K562 (cell line): ENCODE measurements at regions not wholly inside any gene's neighbourhood (a gene's known extent, or its start where the extent isn't known, plus 50 kb on each side); places are given as distances from the start of the nearest gene placed in this dataset.

ENCODE experiments used
- ATAC-seq: fragments of 200-7000 bp; cut with Tn5 transposase; 3 replicates; pipeline ENCODE4 v1.9.1; 2020; ENCODE audit warnings: moderate library complexity
- BruUV-seq: library from RNA; stranded (reverse); fragments of 400-500 nt; replicated peaks from 2 replicates; lab custom pipeline; 2021; lab: Mats Ljungman, UMichigan
- CTCF ChIA-PET: fragments of 300-600 bp; formaldehyde crosslinking; extraction: SDS; loops from one replicate; lab custom pipeline; 2021; ENCODE audit warnings: low intra/inter-chr PET ratio; lab: Yijun Ruan, JAX
- POLR2A ChIA-PET: fragments of 300-600, 350-650 bp; sonication (Branson Sonifier 250); formaldehyde crosslinking; extraction: SDS; loops from one replicate; lab custom pipeline; 2021; ENCODE audit warnings: antibody characterized with exemption, inconsistent platforms; lab: Yijun Ruan, JAX
- DNase-seq, 4 experiments: peaks; one replicate each; pipeline versions ENCODE4 v3.0.0 to v3.0.0-alpha.2; 2011 to 2018; ENCODE audit warnings: low spot score in 3 of 4, mixed read lengths in 3 of 4; ENCODE audit errors: extremely low read depth in 1 of 4
- FAIRE-seq: peaks from 2 replicates; lab custom pipeline; 2011; peaks lifted over from hg19 to GRCh38; lab: Jason Lieb, UNC
- H2AFZ ChIP-seq: 2 replicates; pipeline ENCODE4 v1.6.0; 2011; ENCODE audit warnings: low read depth, low read length, control low read depth, inconsistent platforms
- H3K27ac ChIP-seq: fragments of 200-600 bp; 3 replicates; pipeline ENCODE4 v1.8.0; 2011; ENCODE audit warnings: low read depth, mild to moderate bottlenecking, control low read depth, inconsistent platforms, low read length, moderate library complexity, mixed read lengths; ENCODE audit errors: extremely low read depth
- H3K27me3 ChIP-seq, 2 experiments: fragments of 300-600 bp in 1 of 2; 2 replicates in 1 of 2; 3 replicates in 1 of 2; pipeline versions ENCODE4 v1.6.0 to v1.8.0; 2011; ENCODE audit warnings: inconsistent platforms in 2 of 2, low read length in 2 of 2, mild to moderate bottlenecking in 1 of 2, mixed read lengths in 1 of 2, moderate library complexity in 1 of 2; ENCODE audit not compliant: control insufficient read depth in 2 of 2, insufficient read depth in 2 of 2
- H3K36me3 ChIP-seq: fragments of 300-600 bp; 3 replicates; pipeline ENCODE4 v1.8.0; 2011; ENCODE audit warnings: mild to moderate bottlenecking, low read length, inconsistent platforms; ENCODE audit not compliant: control insufficient read depth, insufficient read depth
- H3K4me1 ChIP-seq, 2 experiments: fragments of 200-600 bp in 1 of 2; replicated peaks in 1 of 2; 2 replicates in 1 of 2; 3 replicates in 1 of 2; pipeline versions ENCODE4 v1.5.1 to v1.8.0; 2011; ENCODE audit warnings: inconsistent platforms in 2 of 2, low read length in 2 of 2, mild to moderate bottlenecking in 1 of 2, mixed read lengths in 1 of 2, moderate library complexity in 1 of 2; ENCODE audit not compliant: control insufficient read depth in 2 of 2, insufficient read depth in 2 of 2
- H3K4me2 ChIP-seq: 2 replicates; pipeline ENCODE4 v1.6.1; 2011; ENCODE audit warnings: low read length, control low read depth, inconsistent platforms, mixed read lengths; ENCODE audit not compliant: insufficient read depth
- H3K4me3 ChIP-seq: fragments of 200-600 bp; sonication (generic), shearing (Covaris generic); 2 replicates; pipeline ENCODE4 v1.5.1; 2016; ENCODE audit warnings: control low read depth, inconsistent platforms
- H3K79me2 ChIP-seq: fragments of 200-600 bp; 3 replicates; pipeline ENCODE4 v1.8.0; 2011; ENCODE audit warnings: low read length, inconsistent platforms; ENCODE audit not compliant: control insufficient read depth, insufficient read depth
- H3K9ac ChIP-seq, 2 experiments: 2 replicates each; pipeline versions ENCODE4 v1.6.0 to v1.6.1; 2011; ENCODE audit warnings: low read depth in 2 of 2, low read length in 2 of 2, control low read depth in 1 of 2, inconsistent platforms in 1 of 2, mild to moderate bottlenecking in 1 of 2, mixed read lengths in 1 of 2; ENCODE audit not compliant: insufficient read depth in 1 of 2
- H3K9me1 ChIP-seq: one replicate; pipeline ENCODE4 v1.6.0; 2011; ENCODE audit warnings: inconsistent platforms, mild to moderate bottlenecking, low read length, moderate library complexity; ENCODE audit not compliant: control insufficient read depth, insufficient read depth
- H3K9me3 ChIP-seq: replicated peaks from 2 replicates; pipeline ENCODE4 v1.5.1; 2011; ENCODE audit warnings: low read depth, low read length, inconsistent platforms; ENCODE audit not compliant: control insufficient read depth, insufficient read depth
- H4K20me1 ChIP-seq: replicated peaks from 2 replicates; pipeline ENCODE4 v1.6.1; 2011; ENCODE audit warnings: low read length, inconsistent platforms, mixed read lengths; ENCODE audit not compliant: control insufficient read depth, insufficient read depth
- ARID2 ChIP-seq: fragments of 450-650 bp; IDR thresholded peaks from 2 replicates; pipeline ENCODE4 v1.6.1; 2017; ENCODE audit warnings: antibody characterized with exemption, mild to moderate bottlenecking
- BRD9 ChIP-seq: fragments of 450-650 bp; IDR thresholded peaks from 2 replicates; pipeline ENCODE4 v1.6.1; 2018; ENCODE audit warnings: low read depth; ENCODE audit not compliant: partially characterized antibody
- CHCHD3 ChIP-seq: fragments of 250-450 bp; sonication (Bioruptor Pico); IDR thresholded peaks from 2 replicates; pipeline ENCODE4 v2.1.2; 2022; ENCODE audit warnings: mild to moderate bottlenecking
- DMBX1 ChIP-seq: fragments of 250-450 bp; sonication (Bioruptor Pico); IDR thresholded peaks from 2 replicates; pipeline ENCODE4 v1.8.0; 2022; ENCODE audit warnings: inconsistent platforms, mild to moderate bottlenecking, moderate library complexity, borderline replicate concordance
- HDAC3 ChIP-seq: fragments of 450-650 bp; IDR thresholded peaks from 2 replicates; pipeline ENCODE4 v1.6.1; 2018; ENCODE audit warnings: borderline replicate concordance, mild to moderate bottlenecking, moderate library complexity; ENCODE audit not compliant: partially characterized antibody
- HNRNPH1 ChIP-seq: fragments of 200-400 bp; formaldehyde crosslinking; optimal IDR thresholded peaks from 2 replicates; pipeline ENCODE3; 2017; ENCODE audit warnings: low read depth, mild to moderate bottlenecking, low read length, moderate library complexity
- KLF10 ChIP-seq: fragments of 250-450 bp; sonication (Bioruptor Pico); IDR thresholded peaks from 2 replicates; pipeline ENCODE4 v1.6.1; 2021; ENCODE audit warnings: matching md5 sums
- MECOM ChIP-seq: fragments of 250-450 bp; sonication (Bioruptor Pico); IDR thresholded peaks from 2 replicates; pipeline ENCODE4 v1.8.0; 2022; ENCODE audit warnings: inconsistent platforms
- MXD1 ChIP-seq: fragments of 250-450 bp; sonication (Bioruptor Pico); IDR thresholded peaks from 2 replicates; pipeline ENCODE4 v1.8.0; 2021; ENCODE audit warnings: borderline replicate concordance, mild to moderate bottlenecking, moderate library complexity; ENCODE audit not compliant: poor library complexity, severe bottlenecking
- SMAD4 ChIP-seq: fragments of 250-450 bp; sonication (Bioruptor Pico); conservative IDR thresholded peaks from 2 replicates; pipeline ENCODE4 v1.8.0; 2021; ENCODE audit warnings: inconsistent platforms, mild to moderate bottlenecking, moderate library complexity
- TEAD4 ChIP-seq, 2 experiments: sonication (generic) in 1 of 2; formaldehyde crosslinking in 1 of 2; IDR thresholded peaks; 2 replicates each; pipeline versions ENCODE4 v1.6.1 to v1.8.0; 2012 to 2022; ENCODE audit warnings: borderline replicate concordance in 1 of 2, inconsistent platforms in 1 of 2, low read length in 1 of 2, mild to moderate bottlenecking in 1 of 2, missing genetic modification reagents in 1 of 2
- U2AF2 ChIP-seq: fragments of 200-400 bp; formaldehyde crosslinking; optimal IDR thresholded peaks from 2 replicates; pipeline ENCODE3; 2017; ENCODE audit warnings: low read depth, mild to moderate bottlenecking, low read length
- ZNF165 ChIP-seq: fragments of 250-450 bp; sonication (Bioruptor Pico); IDR thresholded peaks from 2 replicates; pipeline ENCODE4 v1.4.0; 2020; ENCODE audit warnings: borderline replicate concordance
- WGBS: fragments of 100-300 bp; shearing (Covaris generic); methylation state at CpG from one replicate; pipeline ENCODE4 v1.1.6; 2016; ENCODE audit warnings: low coverage, mixed read lengths; ENCODE audit not compliant: insufficient coverage; ENCODE audit errors: missing lambda C conversion rate; 5-methylcytosine and 5-hydroxymethylcytosine counted together
- in situ Hi-C: fragments of 300-500 bp; cut with MboI; formaldehyde crosslinking; loops from 4 replicates; pipeline ENCODE4 v1.15.0; 2018; ENCODE audit warnings: inconsistent platforms, mixed read lengths
- intact Hi-C: fragments of 100-400 bp; cut with micrococcal nuclease; formaldehyde crosslinking; loops from 2 replicates; pipeline ENCODE4 v1.14.2; 2022
- TF ChIP-seq, protein P1 (sequence below): sonication (generic); formaldehyde crosslinking; IDR thresholded peaks from 2 replicates; pipeline ENCODE4 v1.9.0; 2022; ENCODE audit warnings: mild to moderate bottlenecking, missing genetic modification reagents

GRCh38 chr3:153260681-153261080 is 98.7 kb downstream of the RAP2B start (continued):
- TF ChIP-seq HDAC3 (no peak), TEAD4 (IDR thresholded peaks at IDR 0.05; ENCODE audit: low read length) (no peak), TEAD4 (CRISPR knock-in tag; IDR thresholded peaks at IDR 0.05; ENCODE audit: borderline replicate concordance) (no peak)

DNA sequence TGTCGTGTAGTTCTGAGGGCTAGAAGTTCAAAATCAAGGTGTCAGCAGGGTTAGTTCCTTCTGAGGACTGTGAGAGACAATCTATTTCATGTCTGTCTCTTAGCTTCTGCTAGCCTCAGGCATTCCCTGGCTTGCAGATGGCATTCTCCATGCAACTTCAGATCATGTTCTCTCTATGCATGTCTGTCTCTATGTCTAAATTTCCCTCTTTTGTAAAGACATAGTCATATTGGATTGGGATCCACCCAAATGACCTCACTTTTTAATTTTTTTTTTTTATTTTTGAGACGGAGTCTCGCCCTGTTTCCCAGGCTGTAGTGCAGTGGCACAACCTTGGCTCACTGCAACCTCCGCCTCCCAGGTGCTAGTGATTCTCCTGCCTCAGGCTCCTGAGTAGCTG is 104.6 kb downstream of the RAP2B start:
- no peaks in the 10 kb centered on the region for H4K20me1 ChIP-seq
- POLR2A ChIA-PET, result no interaction called here
- BruUV-seq, result no TSS peak
- FAIRE-seq (no peak), ATAC-seq (no peak), DNase-seq (no peak)
- no peak overlapping the region for H3K4me2 ChIP-seq
- in situ Hi-C loops (no loop called here), intact Hi-C loops (no loop called here)
- no peaks in the 10 kb centered on the region for H3K27me3 ChIP-seq
- H3K4me1 ChIP-seq, result no peaks in the 10 kb centered on the region
- 0 out of 2 replicates have a peak, but pooled peaks cover 1% of the 10 kb centered on the region for H3K9me3 ChIP-seq
- WGBS, result 52% methylated on average over 4 of the region's 4 CpGs
- H2AFZ ChIP-seq, result no peak overlapping the region
- H3K36me3 ChIP-seq, result no peaks in the 10 kb centered on the region
- CTCF ChIA-PET, result no interaction called here
- no peak overlapping the region for H3K27ac ChIP-seq
- no peaks in the 10 kb centered on the region for H3K9me1 ChIP-seq
- H3K4me3 ChIP-seq, result no peak overlapping the region
- no peak for TF ChIP-seq SMAD4 (CRISPR knock-in tag)
- TF ChIP-seq HNRNPH1, result no peak
- TF ChIP-seq ARID2, result no peak
- no peak for TF ChIP-seq MECOM (CRISPR knock-in tag)
- TF ChIP-seq DMBX1 (CRISPR knock-in tag), result no peak
- TF ChIP-seq ZNF165 (CRISPR knock-in tag), result no peak
- no peak for TF ChIP-seq U2AF2
- TF ChIP-seq, protein P1, sequence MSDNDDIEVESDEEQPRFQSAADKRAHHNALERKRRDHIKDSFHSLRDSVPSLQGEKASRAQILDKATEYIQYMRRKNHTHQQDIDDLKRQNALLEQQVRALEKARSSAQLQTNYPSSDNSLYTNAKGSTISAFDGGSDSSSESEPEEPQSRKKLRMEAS (CRISPR knock-in tag), result no peak
- no peak for TF ChIP-seq KLF10 (CRISPR knock-in tag)
- no peak for TF ChIP-seq BRD9
- no peak for TF ChIP-seq CHCHD3
- no peak for TF ChIP-seq MXD1 (CRISPR knock-in tag)
- H3K9ac ChIP-seq, result no peak overlapping the region
- no peaks in the 10 kb centered on the region for H3K79me2 ChIP-seq
